ENCODE measurements at regions not wholly inside any gene's neighbourhood (a gene's known extent, or its start where the extent isn't known, plus 50 kb on each side); places are given as distances from the start of the nearest gene placed in this dataset.

DNA sequence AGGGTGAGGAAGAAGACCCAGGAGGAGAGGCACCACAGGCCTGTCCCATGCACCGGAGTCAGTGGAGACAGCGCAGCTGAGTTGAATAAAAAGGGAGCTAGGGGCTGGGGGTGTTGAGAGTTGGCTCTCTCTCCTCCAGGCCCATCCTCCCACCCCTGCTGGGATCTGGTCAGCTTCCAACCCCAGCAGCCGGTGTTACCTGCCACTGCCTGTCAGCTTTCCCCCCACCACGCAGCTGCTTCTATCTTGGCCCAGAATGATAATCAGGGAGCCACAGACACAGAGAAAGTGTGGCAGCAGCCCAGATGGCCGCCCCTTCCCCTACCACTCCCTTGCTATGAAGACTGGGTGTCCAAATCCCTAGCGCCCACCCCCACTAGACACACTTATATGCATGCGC lies 120.6 kb upstream of the RPL38 start:
- DNase-seq (ENCODE audit: low spot score) = no peak

GRCh38 chr17:74083321-74083720 lies 120.2 kb upstream of the RPL38 start:
- no peak for DNase-seq (ENCODE audit: low spot score)

- DNase-seq (ENCODE audit: low spot score) = no peak
Measured at GRCh38 chr17:74085434-74085833, 118.0 kb upstream of the RPL38 start.

- DNase-seq (ENCODE audit: low spot score) = no peak
Measured at GRCh38 chr17:74087002-74087585, 116.4 kb upstream of the RPL38 start.

GRCh38 chr17:74088285-74088933 lies 115.1 kb upstream of the RPL38 start:
- no peak for DNase-seq (ENCODE audit: low spot score)

GRCh38 chr17:74088934-74089329 lies 114.5 kb upstream of the RPL38 start:
- DNase-seq (ENCODE audit: low spot score) = no peak

- DNase-seq (ENCODE audit: low spot score) = no peak
Measured at GRCh38 chr17:74089380-74089779, 114.1 kb upstream of the RPL38 start.

DNA sequence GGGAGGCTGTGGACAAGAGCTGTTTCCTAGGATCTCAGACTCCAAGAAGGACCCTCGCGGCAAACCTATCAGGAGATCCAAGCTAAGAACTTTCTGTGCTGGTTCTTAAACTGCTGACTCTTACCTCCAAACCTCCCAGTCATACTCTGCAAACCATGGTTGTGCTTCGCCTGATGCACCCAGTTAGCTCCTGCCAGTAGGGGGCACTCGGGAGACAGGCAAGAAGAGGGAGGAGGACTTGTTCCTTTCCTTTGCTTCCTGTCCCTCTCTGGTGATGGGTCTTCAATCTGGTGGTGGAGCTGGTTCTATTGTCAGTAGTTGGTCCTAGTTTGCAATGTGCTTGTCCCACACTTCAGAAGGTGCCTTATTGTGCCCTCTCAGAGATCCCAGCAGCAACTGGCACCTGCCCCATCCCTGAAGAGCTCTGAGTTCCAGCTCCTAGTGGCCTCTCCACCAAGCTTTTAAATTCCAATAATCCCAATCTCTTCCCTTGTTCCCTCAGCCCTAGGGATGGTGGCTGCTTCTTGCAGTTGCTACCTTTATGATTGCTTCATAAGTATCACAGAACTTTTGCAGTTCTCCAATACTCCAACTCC lies 113.5 kb upstream of the RPL38 start:
- DNase-seq (ENCODE audit: low spot score) = no peak

DNA sequence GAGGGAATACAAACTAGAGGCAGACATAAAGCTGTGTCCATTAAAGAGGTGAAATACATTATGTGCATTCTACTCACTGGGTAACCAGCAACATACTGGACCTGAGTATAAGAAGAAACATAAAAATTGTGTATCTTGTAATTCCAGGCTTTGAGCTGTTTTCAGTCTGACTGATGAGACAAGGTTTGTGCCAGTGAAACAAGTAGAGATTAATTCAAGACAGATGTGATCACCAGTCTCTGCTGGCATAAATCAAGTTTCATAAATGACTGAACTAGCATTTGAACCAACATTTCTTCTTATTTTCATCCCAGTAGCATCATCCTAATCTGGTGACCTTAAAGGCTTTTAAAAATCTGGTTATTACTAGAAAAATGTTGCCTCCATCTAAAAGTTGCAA lies 108.8 kb upstream of the RPL38 start:
- DNase-seq (ENCODE audit: low spot score) = no peak

DNA sequence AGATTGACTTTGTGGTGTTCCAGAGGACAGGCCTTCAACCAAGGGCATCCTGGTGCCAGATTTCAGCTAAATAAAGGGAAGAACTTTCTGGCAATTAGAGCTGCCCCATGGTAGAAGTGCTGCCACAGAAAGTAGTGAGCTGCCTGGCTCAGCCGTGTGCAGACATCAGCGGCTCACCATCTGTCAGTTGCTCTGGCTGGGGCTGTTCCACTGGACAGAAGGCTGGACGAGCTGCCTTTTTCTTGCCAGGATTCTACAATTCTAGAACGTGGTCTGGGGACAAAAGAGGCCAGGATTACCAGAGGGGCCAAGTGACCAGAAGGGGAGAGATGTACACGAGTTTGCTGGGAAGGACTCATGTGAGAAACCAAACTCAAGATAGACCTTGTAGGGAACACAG lies 107.0 kb upstream of the RPL38 start:
- no peak for DNase-seq (ENCODE audit: low spot score)

DNA sequence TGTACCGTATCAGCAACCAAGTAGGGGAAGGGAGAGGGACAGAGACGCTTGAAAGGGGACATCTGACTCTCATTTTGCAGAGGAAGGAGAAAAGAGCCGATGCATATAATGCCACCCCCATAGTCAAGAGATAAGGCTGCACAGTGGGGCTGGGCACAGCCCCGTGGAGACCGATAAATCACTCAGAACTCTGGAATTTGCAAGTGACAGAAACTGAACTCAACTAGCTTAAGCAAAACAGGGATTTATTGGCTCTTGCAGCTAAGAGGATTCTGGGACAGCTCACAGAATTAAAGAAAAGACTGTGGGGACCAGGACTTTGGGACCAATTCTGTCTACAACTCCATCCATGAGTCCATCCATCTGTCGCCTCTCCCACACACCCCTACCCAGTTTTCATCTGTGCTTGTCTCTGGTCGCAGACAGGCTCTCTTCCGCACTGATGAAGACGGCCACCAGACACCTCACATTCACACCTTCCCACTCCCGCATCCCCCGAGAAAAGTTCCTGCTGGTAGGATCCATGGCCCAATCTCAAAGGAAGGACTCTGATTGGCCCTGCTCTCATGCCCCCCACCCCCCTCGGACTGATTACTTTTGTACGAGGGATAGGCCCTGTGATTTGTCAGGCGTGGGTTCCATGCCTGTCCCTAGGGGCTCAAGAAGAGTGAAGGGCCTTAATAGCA lies 105.9 kb upstream of the RPL38 start:
- no peak for DNase-seq (ENCODE audit: low spot score)

GRCh38 chr17:74098136-74099024 lies 105.1 kb upstream of the RPL38 start:
- no peak for DNase-seq (ENCODE audit: low spot score)

DNA sequence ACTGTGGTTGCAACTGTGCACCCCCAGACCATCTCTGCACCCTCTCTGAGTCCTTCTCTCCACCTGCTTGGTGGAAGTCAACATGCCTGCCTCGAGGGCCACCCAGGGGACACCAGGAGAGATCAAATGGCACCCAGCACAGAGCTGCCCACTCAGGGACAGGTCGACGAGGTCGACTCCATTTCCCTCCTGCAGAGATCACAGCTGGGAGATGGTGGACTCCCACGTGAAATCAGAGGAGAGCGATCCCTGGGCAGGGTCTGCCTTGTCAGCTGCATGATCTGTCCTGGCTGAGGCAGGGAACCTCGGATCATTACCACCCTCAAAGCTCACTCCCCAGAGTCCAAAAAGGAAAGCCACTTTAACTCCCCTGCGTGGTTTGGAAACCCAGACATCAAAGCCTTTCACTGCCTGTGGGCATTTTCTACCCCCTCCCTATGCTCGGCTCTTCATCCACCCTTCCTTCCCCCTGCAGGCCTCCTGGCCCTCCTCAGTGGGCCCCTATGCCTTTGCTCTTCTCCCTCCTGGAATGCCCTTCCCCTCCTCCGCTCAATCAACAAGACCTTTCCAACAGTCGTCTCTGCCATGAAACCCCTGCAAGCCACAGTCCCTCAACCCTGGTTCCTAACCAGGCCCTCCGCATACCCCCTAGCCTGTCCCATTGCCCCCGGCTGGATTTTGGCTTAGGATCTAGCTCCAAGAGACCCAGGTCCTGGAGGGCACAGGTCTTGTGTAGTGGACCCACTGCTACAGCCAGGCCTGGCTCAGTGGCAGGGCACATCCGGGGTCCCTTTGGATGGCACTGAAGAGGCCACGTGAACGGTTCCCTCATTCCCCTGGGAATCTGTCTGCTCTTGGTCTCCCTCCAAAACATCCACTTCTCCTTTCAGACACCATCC lies 103.8 kb upstream of the RPL38 start:
- DNase-seq (ENCODE audit: low spot score) = no peak

DNA sequence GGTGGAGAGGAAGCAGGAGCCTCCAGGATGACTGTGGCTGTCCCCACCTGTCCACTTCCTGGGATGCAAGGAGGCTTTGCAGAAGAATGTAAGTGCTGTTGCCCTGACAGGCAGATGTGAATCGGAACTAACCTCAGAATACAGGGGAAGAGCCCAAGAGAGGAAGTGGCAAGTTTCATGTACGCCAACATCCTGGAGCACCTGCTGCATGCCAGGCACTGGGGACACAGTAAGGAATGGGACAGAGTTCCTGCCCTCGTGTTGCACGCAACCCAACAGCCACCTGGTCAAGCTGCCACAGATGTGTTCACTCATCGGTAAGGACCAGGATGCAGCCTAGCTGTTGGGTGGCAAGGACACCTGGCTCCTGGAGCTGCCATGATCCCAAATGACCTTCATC lies 98.6 kb upstream of the RPL38 start:
- no peak for DNase-seq (ENCODE audit: low spot score)

GRCh38 chr17:74107107-74107506 lies 96.4 kb upstream of the RPL38 start:
- DNase-seq (ENCODE audit: low spot score) = no peak

DNA sequence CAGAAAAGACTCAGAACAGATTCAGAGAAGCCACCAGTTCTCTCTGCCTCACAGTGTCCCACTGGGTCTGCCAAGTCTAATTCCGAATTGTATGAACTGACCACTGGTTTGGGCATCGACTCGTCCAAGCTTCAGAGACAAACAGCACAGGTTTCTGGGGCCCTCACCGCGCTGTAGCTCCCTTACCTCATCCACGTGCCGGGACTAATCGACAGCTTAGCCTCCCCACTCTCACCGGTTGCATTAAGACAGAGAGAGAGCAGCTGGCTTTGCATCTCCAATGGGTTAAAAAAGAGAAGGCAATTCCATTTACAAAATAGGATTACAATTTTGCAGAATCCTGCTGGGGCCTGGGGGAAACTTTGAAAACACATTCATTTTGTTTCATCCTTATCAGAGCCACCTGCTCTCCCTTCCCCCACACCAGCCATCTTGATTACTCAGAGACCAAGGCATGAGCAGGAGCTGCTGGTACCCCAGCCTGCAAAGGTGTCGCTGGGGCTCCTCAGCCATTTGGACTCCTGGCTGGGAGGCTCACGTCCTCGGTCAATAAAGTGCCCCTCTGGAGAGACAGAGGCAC lies 95.3 kb upstream of the RPL38 start:
- no peak for DNase-seq (ENCODE audit: low spot score)

DNA sequence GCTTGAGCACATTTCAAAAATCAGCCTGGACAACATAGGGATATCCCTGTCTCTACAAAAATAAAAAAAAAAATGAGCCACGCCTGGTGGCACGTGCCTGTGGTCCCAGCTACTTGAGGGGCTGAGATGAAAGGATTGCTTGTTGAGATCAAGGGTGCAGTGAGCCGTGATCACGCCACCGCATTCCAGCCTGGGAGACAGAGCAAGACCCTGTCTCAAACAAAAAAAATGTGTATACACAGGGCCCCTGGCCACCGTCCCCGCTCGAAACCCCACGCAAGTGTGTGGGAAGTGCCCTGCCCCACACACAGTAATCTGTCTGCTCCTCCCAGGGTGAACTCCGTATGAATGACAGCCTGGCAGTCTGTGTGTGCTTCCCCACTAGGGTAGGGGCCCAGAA lies 93.0 kb upstream of the RPL38 start:
- DNase-seq (ENCODE audit: low spot score) = no peak

DNA sequence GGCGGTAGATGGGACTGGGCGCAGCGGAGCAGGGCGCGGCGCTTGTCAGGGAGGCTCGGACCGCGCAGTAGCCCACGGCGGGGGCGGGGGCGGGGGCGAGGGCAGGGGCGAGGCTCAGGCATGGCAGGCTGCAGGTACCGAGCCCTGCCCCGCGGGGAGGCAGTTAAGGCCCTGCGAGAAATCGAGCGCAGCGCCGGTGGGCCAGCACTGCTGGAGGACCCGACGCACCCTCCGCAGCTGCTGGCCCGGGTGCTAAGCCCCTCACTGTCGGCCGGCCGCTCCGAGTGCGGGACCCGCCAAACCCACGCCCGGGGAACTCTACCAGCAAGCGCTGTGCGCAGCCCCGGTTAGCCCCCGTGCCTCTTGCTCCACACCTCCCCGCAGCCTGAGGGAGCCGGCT lies 90.2 kb upstream of the RPL38 start:
- no peak for DNase-seq (ENCODE audit: low spot score)

GRCh38 chr17:74113952-74114351 lies 89.5 kb upstream of the RPL38 start:
- DNase-seq (ENCODE audit: low spot score) = no peak

- no peak for DNase-seq (ENCODE audit: low spot score)
Measured at GRCh38 chr17:74114881-74115470, 88.5 kb upstream of the RPL38 start.
